GM18519 (cell line): ENCODE measurements at regions not wholly inside any gene's neighbourhood (a gene's known extent, or its start where the extent isn't known, plus 50 kb on each side); places are given as distances from the start of the nearest gene placed in this dataset.
"Not testable (repeated sequence)": the region's sequence is repeated elsewhere in the genome, so short reads cannot be mapped to it uniquely, and the experiment has no call there.

Experiments
- ATAC-seq: cut with Tn5 transposase; IDR thresholded peaks from one replicate; pipeline ENCODE4 v1.9.1; 2021; ENCODE audit warnings: mild to moderate bottlenecking, moderate library complexity; ENCODE audit not compliant: unreplicated experiment, low FRiP score

DNA sequence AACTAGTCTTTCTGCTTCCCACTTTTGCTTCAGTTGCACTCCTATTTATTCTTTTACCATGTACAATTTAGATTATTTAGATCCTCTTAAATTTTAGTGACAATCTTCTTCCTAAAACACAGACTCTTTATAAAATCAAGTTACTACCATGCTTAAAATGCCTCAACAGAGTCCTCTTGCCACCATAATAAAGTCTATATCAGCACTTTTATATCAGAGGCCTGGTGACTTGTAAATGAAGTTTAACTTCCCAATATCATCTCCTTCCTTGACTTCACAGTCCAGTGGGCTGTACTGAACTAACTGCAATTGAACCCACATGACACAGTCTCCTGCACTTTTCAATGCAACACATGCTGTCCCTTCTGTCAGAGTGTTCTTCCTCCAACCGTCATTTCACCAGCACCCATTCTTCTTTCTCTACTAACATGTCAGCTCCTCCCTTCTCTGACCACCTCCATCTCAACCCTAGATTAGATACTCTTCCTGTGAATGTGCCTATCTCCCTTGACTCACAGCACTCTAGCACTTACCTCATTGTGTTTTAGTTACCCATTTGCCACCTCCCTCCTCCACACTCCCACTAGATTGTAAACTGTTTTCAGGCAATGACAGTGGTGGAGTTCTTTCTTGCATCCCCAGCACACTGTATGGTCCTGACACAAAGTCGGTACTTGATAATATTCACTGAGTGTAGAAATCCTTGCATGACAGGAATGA, 414.9 kb downstream of the SATB2 start:
- ATAC-seq: no peak

DNA sequence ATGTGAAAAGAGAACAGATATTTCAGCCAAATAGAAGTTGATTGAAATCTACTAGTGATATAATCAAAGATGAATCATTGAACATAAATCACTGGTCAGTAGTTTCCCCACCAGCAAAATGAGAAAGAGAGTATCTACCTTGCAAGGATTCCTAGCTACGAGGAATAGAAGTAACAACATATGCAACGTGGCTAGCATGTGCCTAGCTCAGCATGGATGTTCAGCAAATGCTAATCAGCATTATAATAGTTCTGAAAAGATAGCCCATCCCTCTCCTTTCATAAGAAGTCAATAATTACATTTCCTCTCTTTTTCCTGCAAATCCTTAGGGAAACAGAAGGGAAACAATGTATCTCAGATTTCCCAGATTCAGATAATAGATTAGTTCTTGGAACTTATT, 417.2 kb downstream of the SATB2 start:
- no peak for ATAC-seq

DNA sequence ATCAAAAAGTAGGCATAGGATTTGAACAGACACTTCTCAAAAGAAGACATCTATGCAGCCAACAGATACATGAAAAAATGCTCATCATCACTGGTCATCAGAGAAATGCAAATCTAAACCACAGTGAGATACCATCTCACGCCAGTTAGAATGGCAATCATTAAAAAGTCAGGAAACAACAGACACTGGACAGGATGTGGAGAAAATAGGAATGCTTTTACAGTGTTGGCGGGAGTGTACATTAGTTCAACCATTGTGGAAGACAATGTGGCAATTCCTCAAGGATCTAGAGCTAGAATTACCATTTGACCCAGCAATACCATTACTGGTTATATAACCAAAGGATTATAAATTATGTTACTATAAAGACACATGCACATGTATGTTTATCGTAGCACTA, 424.0 kb downstream of the SATB2 start:
- ATAC-seq: not testable (repeated sequence)

DNA sequence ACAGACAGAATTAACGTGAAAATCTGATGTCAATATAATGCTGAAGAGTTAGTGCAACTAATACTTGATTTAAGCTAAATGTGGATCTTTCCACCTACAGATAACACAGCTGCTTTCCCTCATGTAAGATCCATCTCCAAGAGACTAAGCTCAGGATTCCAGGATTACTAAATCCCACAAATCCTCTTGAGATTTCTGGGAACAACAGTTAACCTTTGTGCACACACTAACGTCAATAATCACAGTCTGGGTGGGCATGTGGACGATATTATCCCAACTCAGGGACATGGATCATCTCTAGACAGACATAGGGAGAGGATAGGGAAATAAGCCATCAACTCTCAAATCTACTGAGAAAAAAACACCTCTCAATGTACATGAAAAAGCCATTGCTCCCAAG, 432.6 kb downstream of the SATB2 start:
- no peak for ATAC-seq

DNA sequence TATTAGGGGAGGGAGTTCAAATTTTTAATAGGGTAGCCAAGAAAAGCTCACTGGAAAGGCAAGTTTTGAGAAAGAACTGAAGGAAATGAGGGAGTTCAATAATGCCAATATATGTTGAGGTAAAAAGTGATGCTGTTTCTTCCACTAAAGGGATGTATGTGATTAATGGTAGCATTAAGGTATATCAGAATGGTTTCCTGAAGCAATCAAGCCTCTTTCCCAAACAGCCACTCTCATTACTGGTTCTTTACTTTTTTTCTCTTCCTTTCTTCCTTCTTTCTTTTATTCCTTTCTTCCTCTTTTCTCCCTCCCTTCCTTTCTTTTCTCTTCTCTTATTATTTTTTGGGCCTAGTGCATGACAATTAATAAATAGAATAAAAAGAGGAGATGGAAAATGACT, 433.5 kb downstream of the SATB2 start:
- ATAC-seq: no peak

DNA sequence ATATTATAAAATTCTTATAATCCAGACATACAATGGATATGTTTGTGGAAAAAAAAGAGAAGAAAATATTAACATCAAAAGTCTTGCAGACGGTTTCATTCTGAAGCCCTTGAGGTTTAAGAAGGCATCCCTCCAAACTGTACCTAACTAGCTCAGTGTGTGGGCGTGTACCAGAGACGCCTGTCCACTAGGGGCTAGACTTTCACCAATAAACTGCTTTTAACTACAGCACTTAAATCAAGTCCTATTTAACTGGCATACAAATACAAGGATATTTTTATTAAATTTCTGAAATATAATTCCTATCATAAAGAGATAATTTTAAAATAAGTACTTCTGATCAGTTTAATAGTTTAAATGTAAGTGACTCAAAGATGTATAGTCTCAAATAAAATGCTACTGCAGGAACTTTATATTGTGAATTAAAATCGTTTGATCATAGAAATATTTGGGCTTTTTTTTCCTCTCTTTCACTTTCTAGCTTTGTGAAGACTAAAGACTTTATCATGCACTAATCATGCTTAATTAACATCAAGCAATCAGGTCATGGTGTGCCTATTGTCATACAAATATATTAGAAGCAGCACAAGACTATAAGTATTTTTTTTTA, 437.7 kb downstream of the SATB2 start:
- peak; percentile 54 for ATAC-seq

DNA sequence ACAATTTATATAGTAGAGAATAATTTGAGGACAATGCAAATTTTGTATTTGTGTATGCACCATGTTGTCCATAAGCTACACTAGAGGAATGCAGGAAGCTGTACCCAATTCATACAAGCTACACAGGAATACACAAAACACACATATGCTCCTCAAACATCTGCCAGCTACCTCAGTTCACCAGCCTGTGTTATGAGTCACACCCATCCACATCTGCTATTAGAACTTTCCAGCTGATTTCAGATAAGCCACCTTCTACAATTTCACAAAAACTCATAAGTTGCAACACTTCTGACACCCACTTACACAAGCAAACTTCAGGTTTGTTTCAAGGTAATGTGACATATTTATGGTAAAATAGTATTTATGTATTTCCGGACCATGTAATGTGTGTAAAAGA, 438.9 kb downstream of the SATB2 start:
- no peak for ATAC-seq

DNA sequence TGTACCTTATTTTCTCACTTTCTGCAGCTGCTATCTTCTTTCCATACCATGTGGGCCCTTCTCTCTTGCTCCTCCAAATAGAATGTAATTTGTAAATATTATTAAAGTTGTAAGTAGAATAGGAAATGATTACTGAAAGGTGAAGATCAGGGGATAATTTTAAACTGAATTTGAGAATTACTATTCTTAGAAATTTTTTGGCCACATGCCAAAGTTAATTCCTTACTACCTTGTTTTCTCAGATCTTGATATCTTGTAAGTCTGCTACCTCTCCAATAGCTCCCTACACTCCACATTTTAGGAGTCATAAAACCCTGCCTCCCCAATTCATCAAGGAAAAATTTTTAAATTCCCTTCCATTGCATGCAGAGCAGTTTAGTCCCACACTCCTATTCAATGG, 442.7 kb downstream of the SATB2 start:
- no peak for ATAC-seq

DNA sequence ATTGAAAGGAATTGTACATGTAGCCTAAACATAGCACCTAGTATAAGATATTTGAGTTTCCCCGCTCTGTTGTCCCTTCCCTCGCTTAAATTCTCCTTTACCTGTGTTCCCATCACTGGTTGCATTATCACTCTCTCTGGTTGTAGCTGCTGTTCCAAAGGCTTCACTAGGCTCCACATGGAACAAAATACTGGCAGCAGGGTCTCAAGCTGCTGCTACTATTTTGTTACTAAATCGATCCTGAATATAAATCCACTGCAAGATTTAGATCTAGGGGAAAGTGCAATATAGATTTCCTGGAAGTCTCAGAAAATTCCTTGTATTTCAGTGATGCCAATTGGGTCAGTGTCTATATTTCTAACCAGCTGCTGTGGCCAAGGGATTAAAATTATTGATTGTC, 443.5 kb downstream of the SATB2 start:
- no peak for ATAC-seq

DNA sequence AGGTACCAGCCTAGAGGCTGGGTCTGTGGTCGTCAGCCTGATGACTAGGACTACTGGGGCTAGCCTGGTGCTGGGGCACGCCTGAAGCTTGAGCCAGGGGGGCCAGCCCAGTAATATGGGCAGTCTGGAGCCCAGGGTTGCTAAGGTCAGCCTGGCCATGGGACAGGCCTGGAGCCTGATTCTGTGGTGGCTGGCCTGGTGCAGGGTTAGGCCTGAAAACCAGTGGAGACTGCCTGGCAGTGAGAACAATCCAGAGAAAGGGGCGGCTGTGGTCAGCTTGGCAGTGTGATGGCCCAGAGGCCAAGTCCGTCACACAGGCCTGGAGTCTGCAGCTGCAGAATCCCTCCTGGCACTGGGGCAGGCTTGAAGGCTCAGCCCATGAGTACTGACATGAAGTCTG, 445.8 kb downstream of the SATB2 start:
- no peak for ATAC-seq

DNA sequence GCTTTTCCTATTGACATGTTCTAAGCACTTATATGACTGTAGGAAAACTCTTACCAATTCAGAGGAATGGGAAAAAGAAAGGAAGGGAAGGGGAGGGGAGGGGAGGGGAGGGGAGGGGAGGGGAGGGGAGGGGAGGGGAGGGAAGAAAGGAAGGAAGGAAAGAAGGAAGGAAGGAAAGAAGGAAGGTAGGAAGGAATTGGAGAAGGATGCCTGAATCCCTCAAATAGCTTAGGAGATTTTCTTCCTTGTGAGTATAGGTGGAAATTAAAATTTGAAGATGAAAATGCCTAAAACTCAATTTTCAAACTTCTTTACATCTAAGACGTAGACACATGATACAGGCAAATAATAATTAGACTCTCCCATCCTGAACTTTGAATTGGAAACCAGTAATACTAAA, 463.1 kb downstream of the SATB2 start:
- no peak for ATAC-seq

DNA sequence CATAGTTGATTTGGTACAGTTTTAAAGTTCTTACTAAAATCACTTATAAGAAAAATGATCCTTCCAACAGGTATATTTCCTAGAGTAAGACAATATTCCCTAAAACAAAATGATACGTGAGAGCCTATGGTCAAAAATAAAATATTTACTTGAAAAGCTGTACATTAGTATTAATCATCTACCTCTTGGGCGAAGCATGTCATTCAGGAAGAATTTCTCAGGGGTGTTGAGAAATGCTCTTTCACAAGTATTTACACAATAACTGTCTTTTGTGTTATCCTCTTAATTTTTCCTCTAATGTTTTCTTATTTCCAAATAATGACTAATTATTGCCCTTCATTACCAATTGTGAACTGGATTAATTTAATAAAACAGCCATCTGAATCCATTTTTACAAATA, 466.3 kb downstream of the SATB2 start:
- no peak for ATAC-seq

DNA sequence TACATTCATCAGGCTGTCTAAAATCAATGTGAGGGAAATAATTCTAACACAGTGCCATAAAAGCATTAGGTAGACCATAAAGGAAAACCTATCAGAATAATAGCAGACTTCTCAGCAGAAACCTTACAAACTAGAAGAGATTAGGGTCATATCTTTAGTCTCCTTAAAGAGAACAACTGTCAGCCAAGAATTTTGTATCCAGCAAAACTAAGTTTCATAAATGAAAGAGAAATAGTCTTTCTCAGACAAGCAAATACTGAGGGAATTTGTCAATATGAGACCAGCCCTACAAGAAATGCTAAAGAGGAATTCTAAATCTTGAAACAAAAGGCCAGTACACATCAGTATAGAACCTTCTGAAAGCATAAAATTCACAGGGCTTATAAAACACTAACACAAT, 482.0 kb downstream of the SATB2 start:
- no peak for ATAC-seq

DNA sequence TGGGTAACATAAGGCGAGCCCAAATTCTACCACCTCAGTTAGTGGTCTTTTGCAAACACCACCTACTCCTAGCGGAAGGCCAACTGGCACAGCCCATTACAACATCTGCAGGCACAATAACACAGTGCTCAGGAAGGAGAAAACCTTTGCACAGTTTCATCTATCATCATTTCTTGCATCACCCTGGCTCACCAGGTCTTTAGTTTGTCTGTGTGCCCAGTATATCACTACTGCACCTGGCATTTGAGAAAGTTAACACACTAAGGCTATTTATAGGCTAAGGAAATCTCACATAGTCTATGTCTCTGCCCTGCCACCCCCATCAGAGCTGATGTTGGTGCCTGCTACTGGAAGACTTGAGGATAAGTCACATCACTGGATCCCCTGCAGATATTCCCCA, 484.0 kb downstream of the SATB2 start:
- ATAC-seq: no peak

DNA sequence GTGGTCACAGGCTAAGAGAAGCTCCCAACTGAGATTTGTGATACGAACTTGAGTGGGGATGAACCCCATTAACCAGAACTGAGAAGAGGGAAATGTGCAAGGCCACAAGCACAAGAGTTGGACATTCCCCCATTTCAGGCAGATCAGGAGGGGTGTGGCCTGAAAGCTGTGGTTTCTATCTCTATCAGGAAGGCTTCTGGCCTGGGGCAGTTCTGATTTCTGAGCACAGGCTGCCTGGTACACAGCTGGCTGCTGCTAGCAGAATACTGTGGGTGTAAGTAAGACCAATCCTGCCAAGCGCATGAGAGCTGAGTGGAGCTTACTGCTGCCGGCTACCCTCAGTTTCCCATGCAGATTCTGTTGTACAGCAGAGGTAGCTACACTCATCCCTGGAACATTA, 484.6 kb downstream of the SATB2 start:
- ATAC-seq: no peak

DNA sequence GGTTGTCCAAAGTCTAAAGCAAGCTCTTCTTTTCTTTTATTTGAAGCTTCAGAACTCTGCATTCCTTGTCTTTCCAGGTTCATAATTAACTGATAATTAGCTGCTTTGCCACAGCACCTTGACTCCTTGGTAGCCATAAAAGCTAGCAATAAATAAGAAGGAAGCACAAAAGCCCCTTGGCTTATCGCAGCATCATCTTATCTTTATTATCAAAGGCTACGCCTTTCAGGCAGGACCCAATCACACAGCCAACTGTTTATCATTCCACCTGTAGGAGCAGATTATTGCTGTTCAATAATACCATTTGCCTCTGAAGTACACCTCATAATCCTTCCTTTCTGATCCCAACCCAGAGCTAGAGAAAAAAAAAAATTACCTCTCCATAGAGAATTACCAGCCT, 489.2 kb downstream of the SATB2 start:
- ATAC-seq: no peak

DNA sequence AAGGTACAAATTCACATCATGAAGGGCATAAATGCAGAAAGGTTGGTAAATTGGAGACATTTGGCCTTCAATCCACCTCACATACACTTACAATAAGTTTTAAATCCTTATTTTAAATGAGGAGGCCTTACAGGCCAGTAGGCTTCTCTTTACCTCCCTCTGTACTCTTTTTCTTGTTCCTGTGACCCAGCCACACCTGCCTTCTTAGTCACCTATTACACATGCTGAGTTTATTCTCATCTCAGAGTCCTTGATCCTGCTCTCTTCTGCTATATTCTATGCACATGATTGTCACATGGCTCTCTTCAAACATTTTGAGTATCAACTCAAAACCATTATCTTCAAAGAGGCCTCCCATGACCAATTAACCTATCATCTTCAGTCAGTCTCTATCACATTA, 491.5 kb downstream of the SATB2 start:
- ATAC-seq: no peak

DNA sequence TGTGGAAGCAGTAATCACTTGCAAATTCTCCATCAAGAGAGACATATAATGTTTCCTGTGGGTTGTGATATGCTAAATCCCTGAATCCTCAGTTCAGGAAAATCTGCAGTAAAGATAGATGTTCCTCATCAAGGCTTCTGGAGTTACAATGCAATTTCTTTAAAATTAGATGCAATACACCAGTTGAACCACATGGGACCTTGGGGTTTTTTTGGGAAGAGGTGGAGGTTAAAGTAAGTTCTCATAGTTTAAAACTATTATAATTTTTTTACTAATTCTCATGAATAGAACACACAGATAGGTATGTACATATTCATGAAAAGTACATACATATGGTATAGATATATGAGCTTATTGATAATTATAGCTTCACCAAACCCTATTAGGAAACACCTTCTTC, 496.2 kb downstream of the SATB2 start:
- no peak for ATAC-seq

DNA sequence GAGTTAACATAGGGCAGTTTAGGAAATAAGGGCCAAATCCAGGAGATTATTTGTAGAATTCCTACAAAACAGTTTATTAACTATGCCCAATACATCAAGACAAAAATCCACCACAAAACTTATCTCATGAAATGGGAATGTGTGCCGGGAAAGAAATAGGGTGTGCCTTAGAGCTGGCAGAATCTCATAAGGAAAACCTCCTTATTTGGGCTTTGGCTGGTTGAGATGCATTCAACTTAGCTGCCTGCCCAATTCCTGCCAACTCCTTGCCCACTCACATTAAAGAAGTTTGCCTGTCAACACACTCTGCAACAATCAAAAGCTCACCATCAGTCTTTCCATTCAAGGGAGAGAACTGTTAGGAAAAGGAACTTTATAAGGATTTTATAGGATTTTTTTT, 500.6 kb downstream of the SATB2 start:
- ATAC-seq: no peak

DNA sequence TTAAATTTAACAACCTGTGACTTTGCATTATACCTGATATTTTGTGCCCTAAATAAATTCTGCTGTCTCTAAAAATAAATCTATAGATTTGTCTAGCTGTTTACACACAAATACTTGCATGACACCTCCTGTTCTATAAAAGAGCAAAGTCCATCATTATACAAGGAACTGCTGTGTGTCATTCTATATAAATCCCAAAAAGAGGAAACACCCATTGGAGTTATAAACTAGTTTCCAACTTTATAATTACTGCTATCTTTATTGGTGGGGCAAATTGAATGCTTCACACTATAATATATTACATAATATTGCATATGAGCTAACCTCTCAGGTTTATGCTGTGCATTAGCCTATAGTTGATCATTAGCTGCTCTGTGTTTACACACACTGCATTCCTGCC, 504.4 kb downstream of the SATB2 start:
- ATAC-seq: no peak

DNA sequence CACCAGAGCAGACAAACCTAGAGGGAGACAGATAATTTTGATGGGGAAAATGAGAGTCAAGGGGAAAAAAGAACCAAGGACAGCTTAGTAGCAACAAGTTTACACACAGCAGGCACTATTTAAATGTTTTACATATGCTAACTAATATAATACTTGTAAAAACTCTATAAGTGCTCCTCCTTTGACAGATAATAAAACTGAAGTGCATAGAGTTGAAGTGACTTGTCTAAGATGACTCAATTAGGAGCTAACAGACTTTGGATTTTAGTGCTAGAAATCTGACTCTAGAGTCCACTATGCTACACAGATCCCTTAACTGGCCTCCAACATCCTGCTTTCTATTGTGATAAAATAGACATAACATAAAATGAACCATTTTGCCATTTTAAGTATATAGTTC, 506.9 kb downstream of the SATB2 start:
- no peak for ATAC-seq

DNA sequence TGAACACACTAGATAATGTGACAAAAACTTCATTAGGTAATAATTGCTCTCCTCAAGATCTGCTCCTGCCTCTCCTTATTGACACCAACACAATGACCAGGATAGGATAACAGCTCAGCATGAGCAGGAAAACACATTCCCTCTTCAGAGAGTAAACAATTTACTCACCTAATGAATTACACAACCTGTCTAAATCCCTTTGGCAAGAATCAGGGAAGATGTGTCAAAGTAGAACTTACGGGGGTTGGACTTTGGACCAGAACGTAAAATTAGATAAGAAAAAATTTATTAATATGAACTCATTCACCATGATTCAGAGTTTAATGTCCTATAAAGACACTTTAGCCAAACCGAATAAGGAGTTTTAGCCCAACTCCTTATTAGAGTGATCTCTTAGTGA, 512.2 kb downstream of the SATB2 start:
- ATAC-seq: no peak

DNA sequence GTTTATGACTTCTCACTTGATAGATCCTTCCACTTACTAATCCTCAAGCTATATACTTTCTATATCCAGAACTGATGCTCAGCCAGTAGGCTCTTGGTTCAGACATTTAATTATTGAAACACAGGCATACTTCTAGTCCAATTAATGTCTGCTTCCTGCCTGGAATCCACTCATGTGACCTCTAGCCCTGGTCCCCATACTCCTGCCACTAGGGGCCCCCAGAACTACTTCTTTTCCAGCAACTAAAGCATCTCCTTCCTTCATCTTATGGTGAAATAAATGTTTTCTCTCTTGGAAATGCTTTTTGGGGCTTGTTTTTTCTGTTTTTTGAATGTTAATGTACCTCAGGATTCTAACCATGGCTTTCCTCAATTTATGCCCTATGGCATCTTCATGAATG, 527.6 kb downstream of the SATB2 start:
- no peak for ATAC-seq
